ENCODE measurements at regions not wholly inside any gene's neighbourhood (a gene's known extent, or its start where the extent isn't known, plus 50 kb on each side); places are given as distances from the start of the nearest gene placed in this dataset.

DNA sequence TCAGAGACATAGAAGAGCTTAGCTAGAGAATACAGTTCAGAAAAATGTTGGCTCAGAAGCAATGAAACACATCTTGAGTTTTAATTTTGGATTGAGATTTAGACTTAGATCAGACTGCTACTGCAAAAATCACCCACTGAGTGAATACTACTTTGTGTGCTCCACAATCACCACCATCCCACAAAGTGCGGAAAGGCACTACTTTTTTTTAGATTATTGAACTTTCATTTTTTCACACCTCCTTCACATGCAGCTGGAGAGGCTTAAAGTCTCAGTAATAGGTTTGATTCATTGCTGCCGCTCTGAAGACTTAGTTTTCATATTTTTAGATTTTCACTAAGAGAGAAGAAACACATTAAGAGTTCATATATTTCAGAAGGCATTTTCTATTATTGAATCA is 289.9 kb upstream of the PRR20A start:
- no peak for DNase-seq

- DNase-seq = no peak
These were observed 279.2 kb upstream of the PRR20A start for GRCh38 chr13:56861476-56861875.

- DNase-seq = no peak
These were observed 276.3 kb upstream of the PRR20A start for GRCh38 chr13:56864451-56864850.

DNA sequence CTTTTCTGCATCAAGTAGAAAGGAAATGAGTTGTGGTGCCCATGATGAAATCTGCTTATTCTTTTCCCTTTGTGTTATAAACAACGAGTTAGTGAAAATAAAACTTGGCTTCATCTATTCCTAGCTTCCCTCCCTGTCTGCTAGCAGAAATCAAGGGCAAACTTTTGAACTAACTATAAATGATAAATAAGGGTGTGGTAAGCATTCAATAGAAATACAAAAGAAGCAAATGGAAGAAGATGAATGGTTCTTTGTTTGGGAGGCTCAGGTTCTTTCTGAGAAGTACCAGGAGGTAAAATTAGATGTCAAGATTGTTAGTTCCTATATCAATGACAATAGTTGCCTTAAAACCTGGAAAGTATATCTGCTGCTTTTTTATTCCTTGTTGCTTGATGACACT is 275.3 kb upstream of the PRR20A start:
- DNase-seq = no peak

- DNase-seq = no peak
These were observed 271.0 kb upstream of the PRR20A start for GRCh38 chr13:56869671-56870070.

DNA sequence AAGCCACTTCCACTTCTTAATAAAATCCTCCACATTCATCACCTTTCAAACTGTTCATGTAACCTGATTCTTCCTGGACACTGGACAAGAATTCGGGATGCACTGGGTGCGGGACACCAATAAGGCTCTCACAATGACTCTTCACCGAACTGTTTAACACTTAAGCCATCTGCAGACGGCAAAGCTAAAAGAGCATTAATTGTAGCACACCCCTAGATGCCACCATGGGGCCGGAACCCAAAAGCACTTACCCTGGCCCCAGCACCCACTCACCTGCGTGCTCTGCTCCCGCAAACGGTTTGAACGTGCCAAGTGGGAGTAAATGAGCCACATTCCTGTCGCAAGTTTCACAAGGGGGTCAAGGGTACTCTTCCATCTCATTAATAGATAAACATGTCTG is 254.3 kb upstream of the PRR20A start:
- no peak for DNase-seq

DNA sequence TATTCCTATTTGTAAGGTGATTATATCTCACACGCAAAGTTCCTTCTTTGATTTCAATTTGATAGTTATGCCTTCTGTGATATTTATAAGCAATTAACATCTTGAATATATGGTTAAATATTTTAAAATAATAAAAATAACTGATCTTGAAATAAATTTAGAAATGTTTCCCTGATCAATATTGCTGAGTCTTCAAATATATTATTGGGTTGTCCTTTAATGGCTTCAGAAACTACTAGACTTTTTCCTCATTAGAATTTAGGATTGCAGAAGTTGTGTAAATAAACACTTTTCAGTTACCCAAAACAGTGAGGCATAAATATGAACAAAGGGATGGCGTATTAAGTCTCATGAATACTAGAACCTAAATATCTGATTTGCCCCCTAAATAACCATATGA is 252.3 kb upstream of the PRR20A start:
- no peak for DNase-seq

DNA sequence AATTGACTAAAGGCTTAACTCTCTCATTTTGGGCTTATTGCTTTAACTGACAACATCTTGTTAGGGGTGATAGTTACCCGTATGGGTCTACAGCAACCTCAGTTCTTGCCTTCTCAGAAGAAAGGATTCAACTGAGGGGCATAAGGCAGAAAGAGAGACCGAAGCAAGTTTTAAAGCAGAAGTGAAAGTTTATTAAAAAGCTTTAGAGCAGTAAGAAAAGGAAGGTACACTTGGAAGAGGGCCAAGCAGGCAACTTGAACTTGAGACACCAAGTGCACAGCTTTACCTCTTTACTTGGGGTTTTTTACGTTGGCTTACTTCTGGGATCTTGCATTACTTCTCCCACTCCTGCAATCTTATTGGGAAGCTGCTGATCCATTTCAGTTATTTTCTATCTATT is 246.9 kb upstream of the PRR20A start:
- DNase-seq = no peak

DNA sequence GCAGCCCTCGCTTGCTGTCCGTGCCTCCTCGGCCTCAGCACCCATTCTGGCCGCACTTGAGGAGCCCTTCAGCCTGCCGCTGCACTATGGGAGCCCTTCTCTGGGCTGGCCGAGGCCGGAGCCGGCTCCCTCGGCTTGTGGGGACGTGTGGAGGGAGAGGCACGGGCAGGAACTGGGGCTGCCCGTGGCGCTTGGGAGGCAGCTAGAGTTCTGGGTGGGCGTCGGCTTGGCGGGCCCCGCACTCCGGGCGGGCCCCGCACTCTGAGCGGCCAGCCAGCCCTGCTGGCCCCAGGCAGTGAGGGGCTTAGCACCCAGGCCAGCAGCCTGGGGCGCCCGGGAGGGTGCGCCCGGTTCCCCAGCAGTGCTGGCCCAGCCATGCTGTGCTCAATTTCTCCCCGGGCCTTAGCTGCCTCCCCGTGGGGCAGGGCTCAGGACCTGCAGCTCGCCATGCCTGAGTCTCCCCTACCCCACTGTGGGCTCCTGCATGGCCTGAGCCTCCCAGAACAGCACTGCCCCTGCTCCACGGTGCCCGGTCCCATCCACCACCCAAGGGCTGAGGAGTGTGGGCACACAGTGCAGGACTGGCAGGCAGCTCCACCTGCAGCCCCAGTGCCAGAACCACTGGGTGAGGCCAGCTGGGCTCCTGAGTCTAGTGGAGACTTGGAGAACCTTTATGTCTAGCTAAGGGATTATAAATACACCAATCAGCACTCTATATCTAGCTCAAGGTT is 240.0 kb upstream of the PRR20A start:
- no peak for DNase-seq

- DNase-seq = no peak
These were observed 238.4 kb upstream of the PRR20A start for GRCh38 chr13:56902276-56902675.

GRCh38 chr13:56903710-56904282 is 236.9 kb upstream of the PRR20A start:
- no peak for DNase-seq

GRCh38 chr13:56906909-56907308 is 233.8 kb upstream of the PRR20A start:
- DNase-seq = no peak

DNA sequence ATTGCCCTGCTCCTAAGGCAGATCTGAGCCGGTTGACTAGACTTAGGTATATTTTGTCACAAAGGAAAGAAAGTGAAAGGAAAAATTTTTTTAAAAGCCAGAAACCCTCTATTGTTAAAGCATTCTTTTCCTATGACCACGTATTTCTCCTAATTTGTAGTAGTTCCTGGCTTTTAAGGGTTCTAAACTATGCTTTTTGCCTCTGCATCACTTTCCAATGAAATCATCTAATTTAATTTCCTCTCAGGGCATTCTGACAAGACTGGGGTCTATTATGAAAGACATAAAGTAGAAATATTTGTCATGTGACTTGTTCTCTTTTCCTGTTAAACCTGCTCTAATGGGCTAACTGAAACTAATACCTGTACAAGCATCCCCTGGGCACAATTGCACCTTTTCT is 233.0 kb upstream of the PRR20A start:
- no peak for DNase-seq

DNA sequence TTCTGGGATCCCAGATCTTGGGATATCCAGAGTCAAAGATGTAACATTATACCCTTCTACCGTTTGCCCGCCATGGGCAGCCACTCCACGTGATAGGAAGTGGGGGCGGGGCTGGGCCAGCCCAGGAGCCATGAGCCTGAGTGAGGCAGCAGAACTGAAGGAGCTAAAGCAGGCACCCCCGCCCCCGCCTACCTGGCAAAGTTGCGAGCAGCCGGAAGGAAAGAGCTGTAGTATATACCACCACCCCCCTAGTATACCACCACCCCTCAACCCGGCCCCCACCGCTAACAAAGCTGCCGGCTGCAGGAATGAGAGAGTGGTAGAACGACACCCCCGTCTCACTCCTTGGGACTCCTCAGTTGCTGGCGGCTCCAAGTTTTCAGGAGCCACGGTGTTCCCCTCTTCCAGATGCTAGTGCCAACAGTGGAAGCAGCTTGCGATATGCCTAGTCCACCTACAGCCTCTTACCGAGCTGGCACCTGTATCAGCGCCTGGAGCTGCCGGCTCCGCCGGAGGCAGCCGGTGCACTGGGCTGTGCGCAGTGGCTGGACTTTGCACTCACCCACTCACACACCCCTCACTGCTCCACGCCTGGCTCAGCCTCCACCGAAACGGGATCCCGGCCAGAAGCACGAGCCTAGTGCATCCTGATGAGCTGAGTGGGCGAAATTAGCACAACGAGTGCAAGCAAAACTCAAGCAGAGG is 230.7 kb upstream of the PRR20A start:
- no peak for DNase-seq

DNA sequence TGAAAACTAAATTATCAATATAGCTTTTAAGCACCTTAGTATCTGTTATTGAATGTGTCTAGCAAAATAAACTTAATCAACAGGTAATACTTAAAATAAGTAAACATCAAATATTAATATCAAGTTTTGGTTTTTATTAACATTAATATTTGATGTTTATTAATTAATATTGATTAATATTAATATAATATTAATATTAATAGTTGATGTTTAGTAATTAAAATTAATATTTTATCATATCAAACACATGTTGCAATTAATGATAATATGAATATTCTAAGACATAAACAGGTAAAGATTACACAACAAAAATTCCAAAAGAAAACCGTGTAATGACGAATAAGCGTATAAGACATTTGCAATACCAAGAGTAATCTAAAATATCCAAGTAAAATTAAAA is 222.8 kb upstream of the PRR20A start:
- no peak for DNase-seq

- peak; percentile 24 for DNase-seq
These were observed 217.0 kb upstream of the PRR20A start for GRCh38 chr13:56923626-56924140.

DNA sequence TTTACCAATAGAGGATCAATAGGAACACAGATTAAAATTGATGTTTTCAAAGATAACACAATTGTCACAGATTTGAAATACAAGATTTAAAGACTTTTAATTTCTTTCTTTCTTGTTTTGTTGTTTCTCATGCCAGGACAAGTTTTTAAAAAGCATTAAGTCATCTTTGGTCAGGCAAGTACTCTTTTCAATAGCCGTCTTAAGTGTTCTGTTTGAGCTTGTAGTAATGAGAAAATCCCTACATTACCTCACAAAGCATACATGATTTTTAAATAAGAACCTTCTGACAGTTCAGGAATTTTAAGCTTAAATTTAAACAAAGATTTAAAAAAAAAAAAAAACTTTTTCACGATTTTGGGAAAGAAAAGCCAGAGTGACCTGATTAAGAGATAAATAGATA is 216.3 kb upstream of the PRR20A start:
- no peak for DNase-seq

- no peak for DNase-seq
These were observed 208.6 kb upstream of the PRR20A start for GRCh38 chr13:56932104-56932503.

- no peak for DNase-seq
These were observed 186.8 kb upstream of the PRR20A start for GRCh38 chr13:56953965-56954364.

- DNase-seq = no peak
These were observed 165.1 kb upstream of the PRR20A start for GRCh38 chr13:56975647-56976046.

- no peak for DNase-seq
These were observed 159.9 kb upstream of the PRR20A start for GRCh38 chr13:56980856-56981255.

DNA sequence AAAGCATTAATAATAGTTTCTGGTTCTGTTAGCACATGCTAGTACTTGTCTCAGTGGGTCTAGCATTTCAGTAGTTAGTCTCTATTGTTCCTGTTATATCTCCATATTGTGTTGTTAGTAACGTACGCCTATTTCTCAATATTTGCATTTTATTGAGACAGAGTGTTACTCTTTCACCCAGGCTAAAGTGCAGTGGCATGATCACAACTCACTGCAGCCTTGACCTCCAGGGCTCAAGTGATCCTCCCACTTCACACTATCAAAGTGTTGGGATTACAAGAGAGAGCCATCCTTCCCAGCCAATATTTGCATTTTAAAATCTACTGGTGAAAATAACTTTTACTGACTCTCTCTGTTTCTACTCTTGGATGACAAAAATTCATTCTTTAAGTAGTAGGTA is 154.6 kb upstream of the PRR20A start:
- DNase-seq = no peak

DNA sequence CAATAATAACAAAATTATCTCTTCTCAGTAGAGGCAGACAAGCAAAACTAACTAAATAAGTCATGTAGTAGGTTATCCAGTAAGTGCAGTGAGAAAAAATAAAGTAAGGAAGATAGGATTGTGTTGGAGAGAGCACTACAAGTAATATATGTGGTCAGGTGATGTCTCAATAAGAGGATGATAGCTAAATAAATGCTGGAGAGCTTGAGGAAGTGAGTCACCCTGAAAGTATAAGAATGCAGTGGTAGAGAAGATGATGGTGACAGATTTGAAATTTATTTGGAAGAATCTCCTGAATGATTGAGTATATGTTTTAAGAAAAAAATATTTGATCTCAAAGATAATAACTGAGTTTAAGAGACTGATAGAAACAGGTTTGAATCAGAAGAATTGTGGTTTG is 152.2 kb upstream of the PRR20A start:
- DNase-seq = no peak

GRCh38 chr13:57003682-57004081 is 137.0 kb upstream of the PRR20A start:
- no peak for DNase-seq

Measured in right hindlimb (tissue), 1 donor.